HUES48 (cell line): ENCODE measurements at regions not wholly inside any gene's neighbourhood (a gene's known extent, or its start where the extent isn't known, plus 50 kb on each side); places are given as distances from the start of the nearest gene placed in this dataset.

Experiments
- H3K27ac ChIP-seq: one replicate; pipeline ENCODE4 v1.7.0; 2013; ENCODE audit warnings: low read depth, low read length, inconsistent platforms
- H3K27me3 ChIP-seq: 2 replicates; pipeline ENCODE4 v1.6.1; 2013; ENCODE audit warnings: mild to moderate bottlenecking, low read length; ENCODE audit not compliant: control insufficient read depth, insufficient read depth
- H3K36me3 ChIP-seq: 2 replicates; pipeline ENCODE4 v1.6.1; 2013; ENCODE audit warnings: low read length; ENCODE audit not compliant: control insufficient read depth, insufficient read depth
- H3K4me1 ChIP-seq: 2 replicates; pipeline ENCODE4 v1.6.1; 2013; ENCODE audit warnings: mild to moderate bottlenecking, low read length; ENCODE audit not compliant: control insufficient read depth, insufficient read depth
- H3K4me3 ChIP-seq: 2 replicates; pipeline ENCODE4 v1.5.1; 2013; ENCODE audit warnings: mild to moderate bottlenecking, low read depth, low read length
- H3K9ac ChIP-seq: 2 replicates; pipeline ENCODE4 v1.6.1; 2013; ENCODE audit warnings: mild to moderate bottlenecking, low read depth, low read length, moderate library complexity
- H3K9me3 ChIP-seq: 2 replicates; pipeline ENCODE4 v1.6.1; 2013; ENCODE audit warnings: low read length; ENCODE audit not compliant: control insufficient read depth, insufficient read depth

DNA sequence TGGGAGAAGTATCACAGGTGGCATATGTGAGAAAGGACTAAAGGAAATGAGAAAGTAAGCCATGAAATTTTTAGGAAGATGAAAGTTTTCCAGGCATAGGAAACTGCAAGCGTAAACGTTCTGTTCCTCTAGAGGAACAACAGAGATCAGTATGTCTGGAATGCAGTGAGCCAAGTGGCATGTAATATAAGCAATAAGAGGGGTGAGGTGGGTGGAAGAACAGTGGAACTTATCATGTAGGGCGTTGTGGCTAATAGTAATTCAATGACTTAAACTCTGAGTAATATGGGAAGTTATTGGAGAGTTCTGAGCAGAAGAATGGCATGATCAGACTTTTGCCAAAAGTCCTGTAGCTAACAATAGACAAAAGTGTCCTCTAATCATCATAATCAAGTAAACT lies 902.9 kb downstream of the EPHA3 start:
- no peak overlapping the region for H3K9ac ChIP-seq
- no peak overlapping the region; the same call in 1 of the 2 replicates for H3K4me3 ChIP-seq
- H3K27me3 ChIP-seq: no peaks in the 10 kb centered on the region
- H3K36me3 ChIP-seq: no peaks in the 10 kb centered on the region
- no peak overlapping the region for H3K27ac ChIP-seq
- H3K9me3 ChIP-seq: peaks cover 3% of the 10 kb centered on the region; the same call in 1 of the 2 replicates
- H3K4me1 ChIP-seq: peaks cover 14% of the 10 kb centered on the region; the same call in 1 of the 2 replicates

DNA sequence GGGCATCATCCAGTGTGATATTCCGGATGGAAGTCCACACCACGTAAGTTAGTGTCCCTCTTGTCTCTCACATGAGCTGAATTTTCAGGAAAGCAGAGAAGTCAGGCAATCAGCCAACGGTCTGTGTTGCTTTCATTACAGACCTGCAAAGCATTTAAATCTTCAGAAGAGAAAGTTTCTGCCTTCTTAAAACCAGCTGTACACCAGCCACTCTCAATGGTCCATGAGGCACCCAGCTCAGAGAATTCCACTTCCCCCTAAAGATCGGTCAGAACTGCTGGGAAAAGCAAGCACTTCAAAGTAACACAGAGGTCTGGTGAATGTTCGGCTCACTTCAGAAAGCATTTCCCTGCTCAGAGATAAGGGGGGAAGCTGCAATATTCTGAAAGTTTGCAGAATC lies 903.7 kb downstream of the EPHA3 start:
- Histone ChIP-seq H3K4me1 (peaks cover 22% of the 10 kb centered on the region), H3K27me3 (no peaks in the 10 kb centered on the region), H3K4me3 (no peak overlapping the region), H3K9ac (no peak overlapping the region), H3K9me3 (no peaks in the 10 kb centered on the region), H3K27ac (peak overlapping the region; percentile 17), H3K36me3 (no peaks in the 10 kb centered on the region)

DNA sequence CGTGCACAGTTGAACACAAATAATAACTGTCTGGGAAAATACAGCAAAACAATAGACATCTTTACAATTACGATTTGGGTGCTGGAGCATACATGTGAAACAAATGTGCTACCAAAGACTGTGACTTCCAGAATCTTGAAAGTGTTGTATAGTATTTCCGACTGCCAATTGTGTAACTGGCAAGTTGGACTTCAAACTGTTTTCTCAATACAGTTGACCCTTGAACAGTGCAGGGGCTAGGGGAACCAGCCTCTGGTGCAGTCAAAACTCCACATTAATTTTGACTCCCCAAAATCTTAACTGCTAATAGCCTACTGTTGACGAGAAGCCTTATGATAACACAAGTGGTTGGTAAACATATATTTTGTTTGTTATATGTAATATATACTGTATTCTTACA lies 904.2 kb downstream of the EPHA3 start:
- no peaks in the 10 kb centered on the region for H3K36me3 ChIP-seq
- no peak overlapping the region for H3K4me3 ChIP-seq
- H3K4me1 ChIP-seq: peaks cover 23% of the 10 kb centered on the region
- no peak overlapping the region for H3K9ac ChIP-seq
- H3K27me3 ChIP-seq: no peaks in the 10 kb centered on the region
- H3K9me3 ChIP-seq: no peaks in the 10 kb centered on the region
- H3K27ac ChIP-seq: no peak overlapping the region

DNA sequence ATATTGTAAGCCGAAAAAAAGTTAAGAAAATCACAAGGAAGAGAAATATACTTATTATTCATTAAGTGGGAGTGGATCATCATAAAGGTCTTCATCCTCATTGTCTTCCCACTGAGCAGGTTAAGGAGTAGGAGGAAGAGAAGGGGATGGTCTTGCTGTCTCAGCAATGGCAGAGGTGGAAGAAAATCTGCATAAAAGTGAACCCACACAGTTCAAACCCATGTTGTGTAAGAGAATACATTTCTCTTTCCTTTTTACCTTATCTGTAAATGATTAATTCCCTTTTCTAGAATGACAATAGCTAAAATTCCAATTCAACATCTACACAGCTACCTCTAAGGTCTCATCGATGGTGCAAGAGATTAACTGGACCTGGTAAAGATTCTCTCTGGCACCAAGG lies 904.6 kb downstream of the EPHA3 start:
- H3K27ac ChIP-seq: no peak overlapping the region
- peaks cover 23% of the 10 kb centered on the region for H3K4me1 ChIP-seq
- no peaks in the 10 kb centered on the region for H3K36me3 ChIP-seq
- H3K27me3 ChIP-seq: no peaks in the 10 kb centered on the region
- no peak overlapping the region for H3K9ac ChIP-seq
- H3K9me3 ChIP-seq: no peaks in the 10 kb centered on the region
- no peak overlapping the region for H3K4me3 ChIP-seq

DNA sequence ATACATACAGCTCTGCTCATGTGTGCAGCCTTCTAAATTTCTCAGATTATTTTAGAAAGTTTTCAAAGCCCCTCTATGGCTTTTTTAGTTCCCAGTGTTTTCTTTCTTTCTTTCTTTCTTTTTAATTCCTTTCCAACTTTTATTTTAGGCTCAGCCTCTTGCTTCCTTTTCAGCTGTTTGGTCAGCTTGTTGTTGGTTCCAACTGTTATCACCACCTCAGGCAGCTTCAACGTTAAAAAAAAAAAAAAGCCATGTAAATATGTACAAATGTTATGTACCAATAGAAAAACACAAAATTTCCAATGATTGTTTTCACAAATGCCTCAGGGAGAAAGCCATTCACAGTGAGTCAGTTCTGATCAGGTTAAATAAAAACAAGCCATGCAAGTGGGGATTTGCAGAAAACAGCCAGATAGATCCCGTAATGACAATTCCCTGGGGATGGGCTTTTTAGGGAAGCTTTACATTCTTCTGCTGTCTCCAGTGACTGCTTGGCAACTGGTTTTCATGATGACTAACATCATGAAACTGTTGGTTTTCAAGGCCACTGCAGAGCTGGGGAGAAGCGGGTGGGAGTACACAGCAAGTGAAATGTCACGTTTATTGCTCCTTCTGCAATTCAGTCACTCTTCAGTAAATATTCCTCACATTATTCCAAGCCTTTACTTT lies 908.4 kb downstream of the EPHA3 start:
- H3K36me3 ChIP-seq: no peaks in the 10 kb centered on the region
- H3K4me1 ChIP-seq: peaks cover 15% of the 10 kb centered on the region
- H3K27ac ChIP-seq: peak overlapping the region; percentile 45
- no peak overlapping the region for H3K4me3 ChIP-seq
- no peak overlapping the region for H3K9ac ChIP-seq
- no peaks in the 10 kb centered on the region for H3K9me3 ChIP-seq
- no peaks in the 10 kb centered on the region for H3K27me3 ChIP-seq

DNA sequence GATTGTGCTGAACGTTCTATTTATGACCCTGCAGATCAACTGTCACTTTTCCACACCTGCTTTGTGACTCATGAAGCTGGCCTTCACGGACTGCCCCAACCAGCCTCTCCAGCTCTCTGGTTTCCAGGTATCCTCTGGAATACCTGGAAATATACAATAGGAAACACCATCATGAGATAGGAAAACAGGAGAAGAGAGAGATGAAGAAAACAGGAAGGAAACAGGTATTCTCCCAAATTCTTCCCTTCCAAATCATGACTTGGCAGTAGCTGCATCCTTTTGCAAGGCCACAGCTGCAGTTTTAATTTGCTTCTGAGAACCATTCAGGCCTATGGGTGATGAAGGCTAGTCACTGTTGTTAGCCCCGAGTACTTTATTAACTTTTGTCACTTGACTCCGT lies 909.1 kb downstream of the EPHA3 start:
- H3K9ac ChIP-seq: no peak overlapping the region
- H3K4me3 ChIP-seq: no peak overlapping the region

DNA sequence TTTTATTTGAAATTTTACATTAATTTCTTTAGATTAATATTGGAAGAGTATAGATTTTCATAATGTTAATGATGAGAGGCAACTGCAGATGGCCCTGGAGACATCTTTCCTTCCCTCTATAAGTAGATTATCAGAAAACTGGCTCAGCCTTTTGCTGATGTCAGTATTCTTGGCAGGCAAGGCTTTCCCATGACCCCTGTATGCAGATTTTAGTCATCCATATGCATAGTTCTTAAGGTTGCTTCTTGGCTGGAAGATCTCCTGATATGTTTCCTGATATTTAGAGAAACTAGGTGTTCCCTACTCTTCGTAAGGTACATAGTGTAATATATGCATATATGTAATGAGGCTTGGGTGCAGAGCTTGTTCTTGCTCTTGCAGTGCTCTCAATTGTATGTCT lies 911.4 kb downstream of the EPHA3 start:
- Histone ChIP-seq H3K27ac (no peak overlapping the region), H3K9me3 (no peaks in the 10 kb centered on the region), H3K4me3 (no peak overlapping the region), H3K9ac (no peak overlapping the region), H3K36me3 (no peaks in the 10 kb centered on the region), H3K4me1 (peaks cover 10% of the 10 kb centered on the region), H3K27me3 (no peaks in the 10 kb centered on the region)

More for the DNA sequence above, 909.1 kb downstream of the EPHA3 start:
- Histone ChIP-seq H3K36me3 (no peaks in the 10 kb centered on the region), H3K27me3 (no peaks in the 10 kb centered on the region), H3K9me3 (no peaks in the 10 kb centered on the region), H3K4me1 (peaks cover 10% of the 10 kb centered on the region), H3K27ac (no peak overlapping the region)

DNA sequence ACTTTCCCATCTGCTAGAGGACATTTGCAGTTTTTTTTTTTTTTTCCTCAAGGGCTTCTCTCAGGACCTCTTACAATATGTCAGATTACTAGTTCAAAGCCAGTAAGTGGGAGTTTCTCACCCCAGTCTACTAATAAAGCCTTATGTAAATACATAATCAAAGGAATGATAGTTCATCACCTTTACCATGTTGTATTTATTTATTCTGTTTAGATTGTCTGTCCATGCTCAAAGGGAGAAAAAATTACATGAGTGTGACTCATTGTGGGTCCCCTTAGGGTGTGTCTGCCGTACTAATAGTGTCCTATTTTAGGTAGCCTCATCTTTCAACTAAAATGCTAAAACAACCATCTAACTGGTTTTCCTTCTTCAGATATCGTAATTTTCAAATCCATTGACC lies 917.6 kb downstream of the EPHA3 start:
- H3K9ac ChIP-seq: no peak overlapping the region
- 0 out of 2 replicates have a peak, but pooled peaks cover 6% of the 10 kb centered on the region for H3K9me3 ChIP-seq
- H3K27me3 ChIP-seq: no peaks in the 10 kb centered on the region
- no peak overlapping the region for H3K4me3 ChIP-seq
- no peaks in the 10 kb centered on the region for H3K4me1 ChIP-seq
- no peak overlapping the region for H3K27ac ChIP-seq
- H3K36me3 ChIP-seq: no peaks in the 10 kb centered on the region

DNA sequence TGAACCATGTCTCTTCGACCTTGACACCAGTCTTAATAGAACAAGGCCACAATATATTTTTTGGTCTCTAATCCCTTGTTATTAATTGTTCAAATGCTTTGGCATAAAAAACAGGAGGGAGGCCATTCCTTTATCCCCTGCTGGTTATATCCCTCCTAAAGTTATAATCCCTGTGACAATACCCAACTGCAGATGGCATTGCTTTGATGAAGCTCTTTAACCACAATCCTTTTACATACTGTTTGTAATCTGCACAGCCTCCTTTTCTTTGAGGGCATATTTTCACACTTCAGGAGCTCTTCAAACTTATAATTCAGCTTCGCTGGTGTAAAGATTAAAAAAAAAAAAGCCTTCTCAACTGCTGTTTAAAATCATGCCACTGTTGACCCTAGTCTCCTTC lies 919.0 kb downstream of the EPHA3 start:
- Histone ChIP-seq H3K9me3 (0 out of 2 replicates have a peak, but pooled peaks cover 6% of the 10 kb centered on the region), H3K27ac (no peak overlapping the region), H3K27me3 (no peaks in the 10 kb centered on the region), H3K4me3 (no peak overlapping the region), H3K36me3 (no peaks in the 10 kb centered on the region), H3K9ac (no peak overlapping the region), H3K4me1 (no peaks in the 10 kb centered on the region)

DNA sequence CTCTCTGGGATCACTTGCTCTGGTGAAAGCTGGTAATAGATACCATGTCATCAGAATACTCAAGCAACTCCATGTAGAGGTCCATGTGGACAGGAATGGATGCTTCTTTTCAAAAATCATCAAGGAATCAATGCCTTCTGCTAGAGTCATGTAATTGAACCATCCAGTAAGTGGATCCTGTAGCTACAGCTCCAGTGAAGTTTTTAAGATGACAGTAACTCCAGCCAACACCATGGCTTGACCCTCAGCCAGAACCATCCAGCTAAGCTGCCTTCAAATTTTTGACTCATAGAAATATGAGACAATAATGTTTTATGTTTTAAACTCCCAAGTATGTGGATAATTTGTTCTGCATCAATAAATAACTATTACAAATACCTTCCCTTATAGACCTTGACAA lies 923.7 kb downstream of the EPHA3 start:
- Histone ChIP-seq H3K36me3 (no peaks in the 10 kb centered on the region), H3K27me3 (no peaks in the 10 kb centered on the region), H3K9ac (no peak overlapping the region), H3K9me3 (0 out of 2 replicates have a peak, but pooled peaks cover 6% of the 10 kb centered on the region), H3K4me3 (no peak overlapping the region), H3K4me1 (peaks cover 27% of the 10 kb centered on the region), H3K27ac (no peak overlapping the region)

DNA sequence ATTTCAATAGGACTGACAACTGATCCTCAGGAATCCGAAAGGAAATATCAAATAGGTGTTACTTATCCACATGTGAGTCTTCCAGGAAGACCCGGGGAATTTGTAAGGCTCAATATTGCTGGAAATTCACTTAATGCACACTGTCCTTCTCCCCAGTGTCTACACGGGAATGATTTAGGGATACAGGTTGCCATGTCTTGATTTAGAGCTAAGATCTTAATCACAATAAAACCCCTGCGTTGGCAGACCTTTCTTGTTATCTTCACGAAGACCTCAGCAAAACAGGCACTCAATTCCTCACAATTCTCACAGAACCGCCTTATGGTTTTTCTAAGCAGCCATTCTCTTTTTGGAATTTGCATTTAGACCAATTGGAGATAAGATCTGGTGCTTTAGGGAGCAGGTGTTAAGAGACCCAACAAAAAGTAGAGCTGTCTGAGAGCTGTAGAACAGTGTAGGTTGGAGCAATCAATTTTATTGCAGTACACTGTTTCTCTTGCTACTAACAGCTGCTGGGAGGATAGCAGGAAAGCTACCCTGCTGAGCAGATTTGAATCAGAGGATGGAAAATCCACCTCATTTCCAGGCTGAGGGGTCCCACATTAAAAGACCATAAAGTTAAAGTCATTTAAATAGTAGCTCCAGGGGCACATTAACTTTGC lies 925.7 kb downstream of the EPHA3 start:
- no peaks in the 10 kb centered on the region for H3K27me3 ChIP-seq
- H3K36me3 ChIP-seq: no peaks in the 10 kb centered on the region
- H3K4me1 ChIP-seq: peaks cover 47% of the 10 kb centered on the region
- H3K27ac ChIP-seq: peak overlapping the region; percentile 44
- H3K4me3 ChIP-seq: no peak overlapping the region
- H3K9me3 ChIP-seq: 0 out of 2 replicates have a peak, but pooled peaks cover 5% of the 10 kb centered on the region
- H3K9ac ChIP-seq: no peak overlapping the region
